Muscle of leg (tissue), 3 donors: ENCODE measurements at regions not wholly inside any gene's neighbourhood (a gene's known extent, or its start where the extent isn't known, plus 50 kb on each side); places are given as distances from the start of the nearest gene placed in this dataset.

Source experiments
- DNase-seq: peaks from one replicate; pipeline ENCODE4 v3.0.0; 2013
- H3K27ac ChIP-seq: one replicate; pipeline ENCODE4 v1.5.1; 2013; ENCODE audit warnings: mild to moderate bottlenecking, low read length, control low read depth
- H3K27me3 ChIP-seq: one replicate; pipeline ENCODE4 v1.6.1; 2013; ENCODE audit warnings: low read length; ENCODE audit not compliant: control insufficient read depth, insufficient read depth
- H3K36me3 ChIP-seq: one replicate; pipeline ENCODE4 v1.6.1; 2013; ENCODE audit warnings: low read length; ENCODE audit not compliant: control insufficient read depth, insufficient read depth
- H3K4me1 ChIP-seq: one replicate; pipeline ENCODE4 v1.6.1; 2013; ENCODE audit warnings: low read length; ENCODE audit not compliant: control insufficient read depth, insufficient read depth
- H3K4me3 ChIP-seq: one replicate; pipeline ENCODE4 v1.5.1; 2013; ENCODE audit warnings: low read length, control low read depth
- H3K9me3 ChIP-seq: replicated peaks from 2 replicates; pipeline ENCODE4 v1.6.1; 2013; ENCODE audit warnings: low read depth, low read length; ENCODE audit not compliant: control insufficient read depth
- WGBS: methylation state at CpG from one replicate; pipeline ENCODE4 v1.1.5; 2013; ENCODE audit warnings: missing lambda C conversion rate; ENCODE audit not compliant: insufficient coverage; 5-methylcytosine and 5-hydroxymethylcytosine counted together

DNA sequence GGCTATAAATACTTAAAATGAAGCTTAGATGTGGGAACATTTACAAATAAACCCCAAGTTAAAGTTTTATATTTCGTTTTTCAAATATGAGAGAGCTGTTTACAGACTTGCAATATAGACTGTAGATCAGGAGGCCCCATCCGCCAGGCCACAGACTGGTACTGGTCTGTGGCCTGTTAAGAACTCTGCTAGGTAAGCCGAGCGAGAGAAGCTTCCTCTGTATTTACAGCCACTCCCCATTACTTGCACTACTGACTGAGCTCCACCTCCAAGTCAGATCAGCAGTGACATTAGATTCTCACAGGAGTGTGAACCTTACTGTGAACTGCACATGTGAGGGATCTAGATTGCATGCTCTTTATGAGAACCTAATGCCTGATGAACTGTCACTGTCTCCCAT lies 561.4 kb upstream of the FAM174A start:
- Histone ChIP-seq H3K9me3 (no peaks in the 10 kb centered on the region), H3K4me3 (no peak overlapping the region), H3K27ac (no peak overlapping the region), H3K4me1 (no peaks in the 10 kb centered on the region), H3K27me3 (no peaks in the 10 kb centered on the region), H3K36me3 (no peaks in the 10 kb centered on the region)
- DNase-seq, result no peak
- WGBS, result 63% methylated on average over 3 of the region's 4 CpGs

- Histone ChIP-seq H3K4me1 (no peaks in the 10 kb centered on the region), H3K36me3 (no peaks in the 10 kb centered on the region), H3K27ac (no peak overlapping the region), H3K27me3 (no peaks in the 10 kb centered on the region), H3K4me3 (no peak overlapping the region), H3K9me3 (no peaks in the 10 kb centered on the region)
- no peak for DNase-seq
- WGBS, result 91% methylated on average over 6 of the region's 8 CpGs
Observed at GRCh38 chr5:99955962-99956361, 579.2 kb upstream of the FAM174A start.

DNA sequence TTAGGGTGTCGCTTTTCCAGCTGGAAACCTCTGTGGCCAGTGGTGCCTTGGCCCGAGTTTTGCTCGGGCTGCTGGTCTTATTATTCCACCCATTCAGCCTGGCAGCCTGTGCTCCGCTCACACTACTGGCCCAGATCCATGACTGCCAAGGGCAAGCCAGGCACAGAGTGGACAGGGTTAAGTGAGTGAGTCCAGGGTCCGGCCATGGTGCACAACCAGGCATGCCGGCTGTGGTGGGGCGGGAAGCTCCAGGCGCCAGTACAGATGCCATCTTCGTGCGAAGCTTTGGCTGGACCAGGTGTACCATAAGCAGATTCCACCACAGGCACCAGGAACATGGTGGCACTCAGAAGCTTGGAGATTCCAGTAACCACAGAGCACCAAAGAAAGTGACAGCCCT lies 580.2 kb upstream of the FAM174A start:
- DNase-seq, result no peak
- 91% methylated on average over 10 of the region's 10 CpGs for WGBS
- no peaks in the 10 kb centered on the region for H3K4me1 ChIP-seq
- no peak overlapping the region for H3K4me3 ChIP-seq
- no peaks in the 10 kb centered on the region for H3K9me3 ChIP-seq
- H3K36me3 ChIP-seq, result no peaks in the 10 kb centered on the region
- no peak overlapping the region for H3K27ac ChIP-seq
- no peaks in the 10 kb centered on the region for H3K27me3 ChIP-seq

- no peaks in the 10 kb centered on the region for H3K4me1 ChIP-seq
- no peaks in the 10 kb centered on the region for H3K36me3 ChIP-seq
- H3K27ac ChIP-seq, result no peak overlapping the region
- H3K27me3 ChIP-seq, result no peaks in the 10 kb centered on the region
- 95% methylated on average over 8 of the region's 12 CpGs for WGBS
- H3K4me3 ChIP-seq, result no peak overlapping the region
- H3K9me3 ChIP-seq, result no peaks in the 10 kb centered on the region
- no peak for DNase-seq
Observed at GRCh38 chr5:99949969-99950524, 585.1 kb upstream of the FAM174A start.

DNA sequence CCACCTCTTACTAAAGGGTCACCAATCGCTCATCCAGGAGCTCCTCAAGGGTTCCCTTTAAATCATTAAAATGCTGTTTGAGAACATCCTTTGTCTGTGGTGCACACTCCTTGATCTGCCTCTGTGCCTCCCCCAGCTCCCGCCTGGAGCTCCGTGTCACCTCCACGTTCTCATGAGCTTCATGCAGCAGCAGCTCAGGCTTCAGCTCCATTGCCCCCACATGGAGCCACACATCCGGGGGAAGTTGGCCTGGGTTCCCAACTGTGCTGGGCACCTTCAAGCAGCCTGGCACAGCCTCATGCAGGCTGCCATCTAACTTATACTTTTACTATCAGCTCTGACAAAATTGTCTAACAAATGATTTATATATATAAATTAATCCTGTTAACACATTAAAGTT lies 585.8 kb upstream of the FAM174A start:
- Histone ChIP-seq H3K9me3 (no peaks in the 10 kb centered on the region), H3K4me1 (no peaks in the 10 kb centered on the region), H3K27me3 (no peaks in the 10 kb centered on the region), H3K27ac (no peak overlapping the region), H3K4me3 (no peak overlapping the region), H3K36me3 (no peaks in the 10 kb centered on the region)
- no peak for DNase-seq
- WGBS, result 93% methylated on average over 4 of the region's 5 CpGs

GRCh38 chr5:99948850-99949249 lies 586.3 kb upstream of the FAM174A start:
- Histone ChIP-seq H3K9me3 (no peaks in the 10 kb centered on the region), H3K27ac (no peak overlapping the region), H3K27me3 (no peaks in the 10 kb centered on the region), H3K36me3 (no peaks in the 10 kb centered on the region), H3K4me3 (no peak overlapping the region), H3K4me1 (no peaks in the 10 kb centered on the region)
- DNase-seq, result no peak
- 100% methylated on average over 1 of the region's 2 CpGs for WGBS

DNA sequence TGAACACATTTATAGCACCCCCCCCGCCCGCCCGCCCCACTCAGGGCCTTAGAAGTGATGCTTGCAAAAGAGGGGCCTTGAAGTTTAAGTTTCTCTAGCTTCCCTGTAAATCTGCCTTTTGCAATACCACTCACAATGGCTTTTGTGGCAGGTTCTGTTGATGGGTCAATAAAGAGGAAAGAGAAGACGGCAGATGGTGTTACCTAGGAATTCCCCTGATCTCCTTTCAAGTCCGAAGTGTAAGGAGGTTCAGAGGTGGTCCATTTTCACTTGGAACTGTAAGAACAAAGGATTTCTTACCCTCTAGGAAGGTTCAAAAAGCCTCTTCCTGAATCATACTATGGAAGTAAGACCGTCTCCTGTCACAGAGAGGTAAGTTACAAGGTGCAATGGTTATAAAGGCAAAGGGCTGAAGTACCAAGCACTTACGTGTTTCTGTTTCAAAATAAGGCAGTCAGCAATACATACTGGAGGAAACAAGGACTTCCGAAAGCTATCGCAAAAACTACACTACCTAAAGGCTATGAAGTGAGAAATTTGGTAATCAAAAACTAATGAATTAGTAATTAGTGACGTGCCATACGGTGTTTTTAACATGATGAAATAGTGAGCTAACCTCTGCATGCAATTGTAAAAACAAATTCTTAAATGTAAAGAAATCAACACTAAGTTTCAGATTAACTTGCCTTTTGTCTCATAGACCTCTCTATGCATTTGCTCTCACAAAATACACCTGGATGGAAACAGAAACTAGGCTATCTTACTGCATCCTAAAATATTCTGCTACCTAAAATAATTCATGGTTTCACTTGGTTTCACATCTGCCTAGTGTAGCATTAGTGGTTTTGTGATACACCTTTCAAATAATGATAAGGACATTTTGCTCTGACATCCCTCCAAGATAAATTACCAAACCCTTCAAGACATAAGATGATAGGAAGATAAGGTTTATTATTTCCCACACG lies 589.4 kb upstream of the FAM174A start:
- Histone ChIP-seq H3K4me3 (no peak overlapping the region), H3K27me3 (no peaks in the 10 kb centered on the region), H3K36me3 (no peaks in the 10 kb centered on the region), H3K9me3 (no peaks in the 10 kb centered on the region), H3K27ac (no peak overlapping the region), H3K4me1 (no peaks in the 10 kb centered on the region)
- WGBS, result no CpG with 5 or more reads among the region's 12 CpGs
- DNase-seq, result no peak

DNA sequence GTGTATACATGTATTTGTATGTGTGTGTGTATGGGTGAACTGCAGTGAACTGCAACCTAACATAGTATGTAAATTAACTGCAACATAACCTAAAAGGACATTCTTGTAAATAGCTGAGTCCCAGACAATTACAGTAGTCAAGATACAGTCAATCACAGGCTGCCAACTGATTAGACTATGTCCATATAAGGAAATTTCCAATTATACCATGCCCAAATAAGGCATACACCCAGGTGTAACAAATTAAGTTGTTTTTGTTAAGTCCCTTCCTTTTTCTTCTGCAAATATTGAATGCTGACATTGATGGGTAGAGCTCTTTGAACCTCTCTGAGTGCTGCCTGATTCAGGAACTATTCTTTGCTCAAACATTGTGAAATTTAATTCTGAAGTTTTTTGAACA lies 594.6 kb upstream of the FAM174A start:
- H3K36me3 ChIP-seq, result no peaks in the 10 kb centered on the region

DNA sequence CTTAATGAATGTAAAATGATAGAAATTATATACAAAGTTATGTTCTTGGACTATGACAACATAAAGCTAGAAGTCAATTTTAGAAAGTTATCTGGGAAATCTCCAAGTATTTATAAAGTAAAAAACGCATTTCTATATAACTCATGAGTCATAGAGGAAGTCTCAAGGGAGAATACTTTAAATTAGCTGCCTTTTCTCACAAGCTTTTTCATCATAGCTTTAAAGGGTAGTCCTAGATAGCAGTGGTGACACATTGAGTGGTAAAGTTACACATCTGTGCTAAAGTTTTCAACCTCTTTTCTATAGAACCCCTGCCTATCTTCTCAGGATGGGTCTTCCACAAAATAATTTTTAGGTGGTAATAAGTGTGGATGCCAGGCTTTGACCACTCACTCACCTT lies 598.3 kb upstream of the FAM174A start:
- no peak for DNase-seq
- Histone ChIP-seq H3K27ac (no peak overlapping the region), H3K4me1 (no peaks in the 10 kb centered on the region), H3K36me3 (no peaks in the 10 kb centered on the region), H3K4me3 (no peak overlapping the region), H3K27me3 (no peaks in the 10 kb centered on the region), H3K9me3 (no peaks in the 10 kb centered on the region)
- no CpG with 5 or more reads among the region's 1 CpG for WGBS

More for the DNA sequence above, 594.6 kb upstream of the FAM174A start:
- no peak for DNase-seq
- Histone ChIP-seq H3K4me3 (no peak overlapping the region), H3K27ac (no peak overlapping the region), H3K4me1 (no peaks in the 10 kb centered on the region), H3K9me3 (no peaks in the 10 kb centered on the region), H3K27me3 (no peaks in the 10 kb centered on the region)

DNA sequence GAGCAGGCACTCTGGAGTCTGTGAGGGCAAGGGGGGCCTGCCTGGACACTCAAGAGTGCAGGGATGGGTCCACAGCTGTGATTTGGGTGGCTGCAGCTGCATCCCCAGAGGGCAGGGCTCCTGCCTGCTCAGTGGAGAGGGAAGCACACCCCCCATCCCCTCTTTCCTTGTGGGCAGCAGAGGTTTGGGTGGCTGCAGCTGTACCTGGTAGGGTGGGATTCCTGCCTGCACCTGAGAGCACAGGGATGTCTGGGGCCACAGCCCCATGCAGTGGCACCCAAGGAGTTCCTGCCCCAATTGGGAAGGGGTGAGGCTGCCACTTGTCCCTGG lies 605.4 kb upstream of the FAM174A start:
- no peaks in the 10 kb centered on the region for H3K27me3 ChIP-seq
- no peak overlapping the region for H3K4me3 ChIP-seq
- no peak for DNase-seq
- H3K9me3 ChIP-seq, result peaks cover 2% of the 10 kb centered on the region
- H3K36me3 ChIP-seq, result no peaks in the 10 kb centered on the region
- H3K27ac ChIP-seq, result no peak overlapping the region
- H3K4me1 ChIP-seq, result no peaks in the 10 kb centered on the region
